GM18907 (cell line): ENCODE measurements at regions not wholly inside any gene's neighbourhood (a gene's known extent, or its start where the extent isn't known, plus 50 kb on each side); places are given as distances from the start of the nearest gene placed in this dataset.
"Not testable (repeated sequence)": the region's sequence is repeated elsewhere in the genome, so short reads cannot be mapped to it uniquely, and the experiment has no call there.

Experiments
- ATAC-seq: cut with Tn5 transposase; IDR thresholded peaks from one replicate; pipeline ENCODE4 v1.9.1; 2021; ENCODE audit warnings: mild to moderate bottlenecking, moderate library complexity; ENCODE audit not compliant: unreplicated experiment

DNA sequence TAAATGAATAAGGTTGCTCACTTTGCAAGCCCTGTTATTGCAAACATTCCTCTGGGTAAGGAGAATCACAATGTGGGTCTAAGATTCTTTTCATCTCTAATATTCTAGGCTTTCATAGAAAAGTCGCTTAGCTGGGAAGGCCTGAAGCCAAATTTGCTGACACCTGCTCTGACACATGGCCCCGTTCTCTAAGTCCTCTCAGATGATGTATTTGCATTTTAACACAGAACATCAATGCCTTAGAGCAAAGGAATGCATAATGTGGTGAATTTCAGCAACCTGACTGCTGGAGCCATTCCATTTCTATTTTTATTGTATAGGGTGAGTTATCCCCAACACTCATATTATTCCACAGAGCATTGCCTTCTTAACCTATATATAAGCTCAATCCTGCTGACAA, 682.1 kb upstream of the NRP1 start:
- ATAC-seq = no peak

DNA sequence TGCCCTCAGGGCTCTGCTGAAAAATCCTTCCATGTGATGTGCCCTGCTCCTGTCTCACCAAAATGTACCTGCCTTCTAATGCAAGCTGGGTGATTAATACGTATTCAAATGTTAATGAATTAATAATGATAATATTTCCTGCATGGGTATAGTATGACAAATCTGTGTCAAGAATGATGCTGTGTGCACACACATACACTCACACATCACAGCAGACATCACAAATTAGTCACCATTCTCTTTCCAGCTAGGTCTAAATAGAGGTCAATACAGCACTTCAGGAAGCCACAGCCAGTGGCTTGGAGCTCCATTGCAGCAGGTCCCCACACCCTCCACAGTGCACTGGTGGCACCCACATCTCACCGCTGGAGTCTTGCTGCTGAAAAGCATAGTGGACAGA, 681.2 kb upstream of the NRP1 start:
- no peak for ATAC-seq

DNA sequence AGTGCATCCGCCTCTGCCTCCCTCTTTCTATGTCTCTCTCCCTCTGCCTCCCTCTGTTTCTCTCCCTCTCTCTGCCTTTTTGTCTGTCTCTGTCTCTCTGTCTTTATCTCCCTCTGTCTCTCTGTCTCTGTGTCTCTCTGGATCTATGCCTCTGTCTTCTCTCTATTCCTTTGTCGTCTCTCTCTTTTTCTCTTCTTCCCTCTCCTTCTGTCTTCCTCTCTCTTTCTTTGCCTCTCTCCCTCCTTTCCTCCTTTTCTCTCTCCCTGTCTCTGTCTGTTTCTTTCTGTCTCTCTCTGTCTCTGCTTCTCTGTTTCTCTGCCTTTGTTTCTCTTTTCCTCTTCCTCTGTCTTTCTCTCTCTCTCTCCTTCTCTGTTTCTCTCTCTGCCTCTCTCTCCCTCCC, 678.8 kb upstream of the NRP1 start:
- ATAC-seq = no peak

DNA sequence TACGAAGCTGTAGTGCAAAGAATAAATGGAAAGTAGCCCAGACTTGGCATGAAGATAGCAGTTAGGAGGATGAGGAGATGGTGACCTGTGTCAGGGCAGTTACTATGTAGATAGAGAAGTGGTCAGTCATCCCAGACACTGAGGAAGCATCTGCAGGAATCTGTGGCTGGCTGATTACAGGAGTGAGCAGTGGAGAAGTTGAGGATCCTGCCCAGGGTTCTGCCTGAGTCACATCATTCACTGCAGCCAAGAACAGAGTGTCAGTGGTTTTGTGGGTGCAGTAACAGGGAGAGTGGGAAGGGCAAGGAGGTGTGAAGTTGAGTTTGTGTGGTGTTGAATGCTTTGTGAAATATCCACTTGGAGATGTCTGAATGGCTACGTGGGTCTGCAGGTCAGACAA, 676.4 kb upstream of the NRP1 start:
- ATAC-seq = no peak

DNA sequence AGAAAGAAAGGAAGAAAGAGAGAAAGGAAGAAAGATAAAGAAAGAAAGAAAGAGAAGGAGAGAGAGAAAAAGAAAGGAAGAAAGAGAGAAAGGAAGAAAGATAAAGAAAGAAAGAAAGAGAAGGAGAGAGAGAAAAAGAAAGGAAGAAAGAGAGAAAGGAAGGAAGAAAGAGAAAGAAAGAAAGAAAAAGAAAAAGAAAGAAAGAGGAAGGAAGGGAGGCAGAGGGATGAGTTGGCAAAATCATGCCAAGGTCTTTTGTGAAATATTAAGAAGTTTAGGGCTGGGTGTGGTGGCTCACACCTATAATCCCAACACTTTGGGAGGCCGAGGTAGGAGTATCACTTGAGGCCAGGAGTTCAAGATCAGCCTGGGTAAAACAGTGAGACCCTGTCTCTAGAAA, 675.8 kb upstream of the NRP1 start:
- not testable (repeated sequence) for ATAC-seq

DNA sequence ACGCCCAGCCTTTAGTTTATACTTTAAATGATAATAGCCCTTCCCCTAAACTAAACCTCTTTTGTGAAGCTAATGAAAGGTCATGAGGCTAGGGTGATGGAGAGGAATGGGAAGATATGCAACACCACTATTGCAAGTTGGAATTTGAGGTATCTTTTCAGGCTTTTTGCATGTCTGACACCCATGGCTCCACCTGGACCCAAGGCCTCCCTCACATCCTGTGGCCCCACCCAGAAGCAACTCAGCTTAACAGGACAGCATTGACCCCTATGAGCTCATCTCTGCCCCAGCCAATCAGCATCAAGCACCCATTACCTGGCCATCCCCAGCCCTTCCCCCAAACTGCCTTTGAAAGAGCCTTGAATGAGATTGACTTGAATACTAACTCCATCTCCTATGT, 674.2 kb upstream of the NRP1 start:
- ATAC-seq = no peak

DNA sequence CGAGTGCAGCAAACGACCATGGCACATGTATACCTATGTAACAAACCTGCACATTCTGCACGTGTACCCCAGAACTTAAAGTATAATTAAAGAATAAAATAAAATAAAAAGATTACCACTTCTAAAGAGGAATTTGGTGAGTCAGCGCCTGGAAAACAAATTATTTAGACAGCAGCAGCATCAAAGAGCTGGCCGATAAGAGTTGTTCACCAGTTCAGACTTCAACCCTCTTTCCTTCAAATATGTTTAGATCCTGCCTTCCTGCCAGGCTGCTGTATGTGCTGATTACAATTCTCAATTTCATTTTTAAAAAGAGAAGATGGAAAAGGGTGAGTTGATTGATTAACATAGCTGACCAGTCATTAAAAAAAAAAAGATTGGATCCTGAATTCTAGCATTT, 672.0 kb upstream of the NRP1 start:
- ATAC-seq = no peak

DNA sequence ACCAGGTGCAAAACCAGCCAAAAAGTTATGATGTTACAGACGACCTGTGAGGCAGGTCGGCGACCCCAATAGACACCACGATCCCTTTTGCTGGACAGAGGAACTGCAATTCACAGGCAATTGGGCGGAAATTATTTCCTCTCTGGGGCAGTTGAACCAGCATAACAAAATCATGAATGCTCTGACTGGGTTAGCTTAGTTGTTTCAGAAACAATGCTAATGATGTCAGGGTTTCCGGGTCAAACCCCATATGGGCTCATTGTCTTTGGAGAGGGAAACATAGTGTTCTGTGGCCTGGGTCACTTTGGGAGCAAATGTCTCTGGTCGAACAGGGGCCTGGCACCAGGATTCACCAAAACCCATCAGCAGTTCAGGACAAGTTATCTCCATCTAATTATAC, 669.1 kb upstream of the NRP1 start:
- no peak for ATAC-seq

DNA sequence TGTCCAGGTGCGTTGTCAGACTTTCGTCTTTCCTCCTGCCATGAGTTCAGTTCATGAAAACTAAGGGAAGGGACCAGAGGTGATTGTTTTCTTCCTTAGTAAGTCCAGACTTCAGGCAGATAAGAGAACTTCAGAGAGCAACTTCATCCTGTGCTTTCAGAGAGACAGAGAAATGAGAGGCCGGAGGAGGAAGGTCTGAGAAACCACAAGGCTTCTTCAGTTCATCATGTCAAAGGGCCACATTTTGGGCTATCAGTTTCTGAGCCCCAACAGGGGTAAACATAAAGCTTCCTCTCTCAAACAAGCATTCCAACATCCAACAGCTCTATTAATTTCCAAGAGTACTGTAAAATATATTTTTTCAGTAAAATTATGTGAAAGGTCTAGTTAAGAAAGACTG, 668.4 kb upstream of the NRP1 start:
- ATAC-seq = no peak

DNA sequence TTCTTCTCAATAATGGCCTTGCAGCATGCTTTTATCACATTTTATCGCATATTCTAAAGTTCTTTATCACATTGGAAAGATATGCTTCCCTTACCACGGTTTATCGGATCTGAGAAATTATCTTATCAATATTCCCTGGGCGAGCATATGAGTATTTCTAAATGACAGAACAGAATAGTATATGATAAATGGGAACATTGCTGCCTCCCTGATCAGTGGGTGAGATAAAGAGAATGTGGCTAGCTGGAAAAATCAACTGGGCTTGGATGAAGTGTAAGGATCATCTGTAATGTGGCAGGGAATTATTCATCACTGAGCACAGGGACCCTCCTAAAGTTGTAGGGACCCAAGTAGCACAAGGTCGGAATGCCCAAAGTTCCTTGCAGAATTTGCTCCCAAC, 667.4 kb upstream of the NRP1 start:
- no peak for ATAC-seq

DNA sequence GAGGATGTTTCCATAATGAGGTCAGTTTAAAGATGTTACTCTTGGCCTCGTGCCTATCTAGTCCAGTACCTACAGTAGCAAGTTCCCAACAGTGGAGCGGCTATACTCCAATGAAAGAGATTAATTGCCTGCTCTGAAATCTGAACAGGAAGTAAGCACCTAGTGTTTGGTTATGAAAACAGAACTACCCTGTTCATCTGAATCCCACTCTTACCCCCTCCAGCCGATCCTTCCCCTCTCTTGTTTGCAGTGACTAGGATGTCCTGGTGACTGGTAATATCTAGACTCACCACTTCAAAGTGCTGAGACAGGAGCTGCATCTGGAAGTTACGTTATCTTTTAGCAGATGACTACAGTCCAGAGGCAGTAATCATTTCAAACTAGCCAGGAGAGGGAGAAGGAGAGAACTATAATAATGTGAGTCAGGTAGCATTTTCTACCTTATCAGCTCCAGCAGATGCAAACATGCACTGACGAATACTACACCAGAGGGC, 666.7 kb upstream of the NRP1 start:
- ATAC-seq = no peak

DNA sequence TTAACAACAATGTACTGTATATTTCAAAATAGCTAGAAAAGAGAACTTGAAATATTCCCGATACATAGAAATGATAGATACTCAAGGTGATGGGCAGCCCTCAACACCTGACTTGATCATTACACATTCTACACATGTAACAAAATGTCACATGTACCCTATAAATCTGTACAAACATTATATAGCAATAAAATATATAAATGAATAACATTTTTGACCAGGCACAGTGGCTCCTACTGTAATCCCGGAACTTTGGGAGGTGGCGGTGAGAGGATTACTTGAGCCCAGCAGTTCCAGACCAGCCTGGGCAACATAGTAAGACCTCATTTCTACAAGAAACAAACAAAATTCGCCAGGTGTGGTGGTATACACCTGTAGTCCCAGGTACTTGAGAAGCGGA, 659.5 kb upstream of the NRP1 start:
- no peak for ATAC-seq

DNA sequence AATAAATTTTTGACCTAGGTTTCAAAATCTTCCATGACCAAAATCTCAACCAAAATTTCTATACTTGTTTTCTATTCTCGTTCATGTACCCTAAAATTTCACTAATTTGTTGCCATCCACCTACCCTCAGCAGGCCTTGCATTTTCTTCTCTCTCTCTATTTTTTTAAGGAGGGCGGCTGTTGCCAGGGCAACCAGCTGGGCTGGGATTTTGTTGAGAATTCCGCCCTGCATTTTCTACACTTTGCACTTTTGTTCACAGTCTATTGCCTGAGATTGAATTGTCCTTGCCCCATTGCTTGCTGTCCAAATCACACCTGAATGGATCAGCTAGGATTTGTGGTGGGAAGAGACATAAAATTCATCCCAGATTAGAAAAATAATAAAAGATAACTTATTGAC, 657.5 kb upstream of the NRP1 start:
- no peak for ATAC-seq

DNA sequence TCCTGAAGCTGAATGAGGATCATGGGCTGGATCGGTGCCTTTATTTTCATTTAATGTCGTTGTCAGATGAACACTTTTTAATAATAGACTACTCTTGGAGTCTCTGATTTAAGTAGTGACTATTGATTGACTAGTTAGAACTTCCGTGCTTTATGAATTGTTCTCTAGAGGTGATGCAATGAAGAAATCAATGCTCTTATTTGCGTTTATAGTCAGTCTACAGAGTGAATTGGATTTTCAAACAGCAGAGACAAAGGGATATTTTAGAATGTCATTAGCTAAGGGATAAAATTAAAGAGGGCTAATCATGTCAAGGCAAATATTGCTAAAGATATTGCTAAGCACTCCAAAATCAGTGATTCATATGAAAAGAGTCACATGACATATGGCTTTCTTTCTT, 652.0 kb upstream of the NRP1 start:
- no peak for ATAC-seq

DNA sequence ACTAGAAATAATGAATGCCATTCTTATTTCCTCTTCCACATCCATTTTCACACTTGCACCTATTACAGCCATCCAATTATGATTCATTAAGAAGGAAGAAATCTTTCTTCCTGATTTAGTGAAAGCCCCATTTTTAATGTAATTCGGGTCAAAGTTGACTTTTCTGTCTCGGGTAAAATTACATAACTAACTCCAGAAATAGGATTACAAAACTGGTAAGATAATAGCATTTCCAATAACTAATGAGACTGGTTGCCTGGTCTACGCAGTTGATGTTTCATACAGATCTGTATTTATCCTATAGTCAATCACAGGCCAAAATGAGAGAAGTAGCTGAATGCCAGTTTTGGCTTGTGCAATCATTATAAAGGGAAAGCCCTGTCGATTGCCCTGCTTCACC, 651.5 kb upstream of the NRP1 start:
- no peak for ATAC-seq

DNA sequence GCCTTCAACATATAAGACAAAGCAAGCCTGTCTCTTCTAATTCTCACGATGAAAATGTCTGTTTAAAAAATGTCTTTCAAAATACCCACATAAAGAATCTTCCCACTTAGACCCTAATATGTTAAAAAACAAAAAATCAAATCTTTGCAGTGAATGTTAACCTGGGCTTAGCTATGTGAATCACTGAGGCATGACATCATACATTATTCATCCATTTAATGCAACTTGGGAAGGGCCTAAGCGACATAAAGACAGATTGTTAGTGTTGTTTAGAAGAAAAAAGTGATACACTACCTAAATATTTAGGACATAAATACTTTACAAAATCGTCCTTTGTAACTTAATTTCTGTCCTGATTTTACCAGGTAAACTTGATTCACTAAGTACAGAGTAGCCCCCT, 648.5 kb upstream of the NRP1 start:
- ATAC-seq = no peak

DNA sequence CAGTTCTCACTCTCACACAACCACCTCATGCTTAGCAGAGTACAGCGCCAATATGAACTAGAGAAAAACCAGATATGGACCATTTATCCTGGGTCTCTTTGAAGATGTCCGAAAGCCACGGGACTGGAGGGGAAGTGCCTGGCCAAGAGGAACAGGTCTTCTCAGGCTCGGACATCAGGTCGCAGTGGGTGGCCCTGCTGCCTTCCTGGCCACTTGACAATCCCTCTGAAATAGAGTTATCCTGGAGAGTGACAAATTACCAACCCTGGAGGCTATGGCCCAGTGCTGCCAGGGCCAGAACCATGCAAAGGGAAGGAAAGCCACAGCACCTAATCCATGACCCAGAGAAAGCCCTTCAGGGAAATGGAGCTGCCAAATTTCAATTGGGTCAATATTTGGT, 646.8 kb upstream of the NRP1 start:
- ATAC-seq = no peak

DNA sequence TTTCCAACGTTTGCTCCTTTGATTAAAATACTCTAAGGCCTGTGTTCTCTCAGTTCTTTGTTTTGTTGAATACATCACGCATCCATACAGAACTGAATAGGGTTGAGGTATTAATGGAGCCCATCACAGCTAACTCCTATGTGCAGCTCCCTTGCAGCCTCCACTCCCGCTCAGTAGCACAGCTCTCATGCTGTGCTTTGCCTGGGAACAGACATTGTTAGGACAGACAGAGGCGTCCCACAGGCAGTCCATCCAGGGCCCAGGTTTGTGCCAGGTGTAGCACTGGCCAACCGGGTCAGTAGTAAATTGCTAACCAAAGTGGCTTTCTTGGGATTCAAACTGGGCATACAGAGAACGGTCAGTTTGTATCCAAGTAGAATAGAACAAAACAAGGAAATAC, 644.7 kb upstream of the NRP1 start:
- no peak for ATAC-seq

DNA sequence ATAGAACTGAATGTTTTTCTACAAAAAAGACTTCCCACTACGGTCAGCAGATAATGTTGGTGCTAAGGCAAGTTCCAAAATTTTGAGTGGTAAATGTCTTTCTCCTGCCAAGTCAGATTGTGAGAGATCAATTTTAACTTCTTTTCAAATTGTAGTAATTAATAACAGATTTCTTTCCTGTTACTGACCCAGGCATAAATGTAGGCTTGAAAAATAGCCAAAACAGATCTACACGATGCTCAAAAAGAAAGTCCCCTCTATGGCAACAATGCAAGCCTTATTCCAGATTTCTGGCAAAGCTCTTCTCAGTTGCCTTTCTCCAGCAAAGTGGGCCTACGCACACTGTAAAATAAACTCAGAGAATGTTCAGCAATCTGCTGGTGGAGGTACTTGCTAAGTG, 641.0 kb upstream of the NRP1 start:
- no peak for ATAC-seq

DNA sequence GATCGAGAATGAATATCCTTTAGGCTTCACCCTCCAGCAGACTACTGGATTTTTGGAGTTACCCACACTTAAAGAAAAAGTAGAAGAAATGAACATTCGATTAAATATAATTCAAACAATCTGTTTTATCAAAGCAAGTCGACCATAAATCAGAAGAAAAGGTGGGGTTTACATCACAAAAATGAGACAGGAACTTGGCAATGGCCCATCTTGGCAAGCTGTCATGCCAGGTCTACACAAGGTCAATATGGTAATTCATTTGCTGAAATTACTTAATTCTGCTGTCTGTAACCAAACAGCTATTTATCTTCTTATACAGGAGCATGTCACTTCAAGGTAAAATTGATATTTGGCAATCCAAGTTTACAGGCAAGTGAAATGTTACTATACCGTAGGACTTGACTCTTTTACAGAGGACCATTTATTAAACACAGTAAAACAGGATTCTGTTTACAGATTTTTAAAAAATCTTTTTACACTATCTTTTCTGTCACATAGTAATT, 640.6 kb upstream of the NRP1 start:
- no peak for ATAC-seq

DNA sequence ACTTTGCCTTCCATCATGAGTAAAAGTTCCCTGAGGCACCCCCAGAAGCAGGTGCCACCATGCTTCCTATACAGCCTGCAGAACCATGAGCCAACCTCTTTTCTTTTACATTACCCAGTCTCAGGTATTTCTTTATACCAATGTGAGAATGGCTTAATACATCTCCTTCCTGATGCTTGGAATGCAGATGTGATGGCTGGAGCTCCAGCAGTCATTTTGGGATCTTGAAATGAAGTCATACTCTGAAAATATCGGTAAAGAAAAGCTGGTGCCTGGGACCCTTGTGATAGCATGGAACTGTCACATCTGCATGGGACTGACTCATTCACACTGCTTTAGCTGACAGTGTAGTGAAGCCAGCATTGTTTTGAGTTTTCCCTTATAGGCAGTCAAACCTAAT, 634.5 kb upstream of the NRP1 start:
- ATAC-seq = no peak

DNA sequence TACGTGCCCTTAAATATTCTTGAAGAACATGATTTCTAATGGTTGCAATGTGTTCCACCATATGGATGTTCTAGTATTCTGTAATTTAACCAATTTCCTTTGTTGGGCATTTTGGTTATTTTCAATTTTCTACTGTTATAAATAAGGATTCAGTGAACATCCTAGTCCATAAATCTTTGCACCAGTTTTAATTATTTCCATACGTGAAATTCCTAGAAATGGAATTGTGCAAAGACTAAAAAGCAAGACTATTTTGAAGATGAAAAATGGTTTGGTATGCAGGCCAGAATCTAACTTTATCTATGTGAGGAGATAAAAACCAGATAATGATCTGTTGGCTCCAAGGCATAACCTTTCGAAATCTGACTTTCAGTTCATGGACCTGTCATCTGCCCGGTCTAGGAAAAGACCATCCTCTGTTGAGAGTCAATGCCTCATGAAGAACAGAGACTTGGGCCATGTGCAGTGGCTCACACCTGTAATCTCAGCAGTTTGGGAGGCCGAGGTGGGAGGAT, 633.2 kb upstream of the NRP1 start:
- no peak for ATAC-seq

DNA sequence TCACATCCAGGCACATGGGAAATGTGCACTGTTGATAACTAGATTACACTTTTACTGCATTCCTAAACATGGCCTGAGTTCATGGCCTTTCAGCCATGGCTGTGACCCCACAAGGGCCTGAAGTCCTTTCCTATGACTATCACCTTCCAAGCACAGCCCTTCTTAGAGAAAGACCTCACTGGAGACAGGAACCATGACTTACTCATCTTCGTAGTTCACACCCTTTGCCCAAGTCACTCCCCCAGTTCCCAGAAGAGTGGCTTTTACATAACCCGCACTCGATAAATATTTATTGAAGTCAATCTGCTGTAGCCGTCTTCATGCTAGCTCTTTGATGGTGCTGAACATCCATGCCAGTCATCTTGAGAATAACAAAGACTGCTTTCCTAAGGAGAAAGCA, 632.5 kb upstream of the NRP1 start:
- no peak for ATAC-seq
